PFSK-1 (cell line): ENCODE measurements at regions not wholly inside any gene's neighbourhood (a gene's known extent, or its start where the extent isn't known, plus 50 kb on each side); places are given as distances from the start of the nearest gene placed in this dataset.

ENCODE experiments used
- FOXP2 ChIP-seq: optimal IDR thresholded peaks from 2 replicates; pipeline ENCODE3; 2011; ENCODE audit warnings: borderline replicate concordance, control low read depth, inconsistent platforms; ENCODE audit not compliant: insufficient read depth; ENCODE audit errors: extremely low read length, extremely low read depth
- POLR2AphosphoS5 ChIP-seq: IDR thresholded peaks from 2 replicates; pipeline ENCODE4 v1.6.1; 2012; ENCODE audit warnings: low read depth, mild to moderate bottlenecking, control low read depth, low read length, moderate library complexity
- SIN3A ChIP-seq: IDR thresholded peaks from 2 replicates; pipeline ENCODE4 v1.6.1; 2012; ENCODE audit warnings: mild to moderate bottlenecking, low read length, moderate library complexity, borderline replicate concordance; ENCODE audit not compliant: insufficient read depth
- TAF1 ChIP-seq: IDR thresholded peaks from 2 replicates; pipeline ENCODE4 v1.6.1; 2012; ENCODE audit warnings: low read length, control low read depth, borderline replicate concordance; ENCODE audit not compliant: insufficient read depth
- TF ChIP-seq, protein P1 (sequence below), 2 experiments: IDR thresholded peaks; 2 replicates each; pipeline versions ENCODE4 v1.6.1 to v1.8.0; 2011 to 2012; ENCODE audit warnings: low read depth in 2 of 2, low read length in 2 of 2, control low read depth in 1 of 2, inconsistent platforms in 1 of 2, mild to moderate bottlenecking in 1 of 2, moderate library complexity in 1 of 2; ENCODE audit not compliant: insufficient read depth in 1 of 2

DNA sequence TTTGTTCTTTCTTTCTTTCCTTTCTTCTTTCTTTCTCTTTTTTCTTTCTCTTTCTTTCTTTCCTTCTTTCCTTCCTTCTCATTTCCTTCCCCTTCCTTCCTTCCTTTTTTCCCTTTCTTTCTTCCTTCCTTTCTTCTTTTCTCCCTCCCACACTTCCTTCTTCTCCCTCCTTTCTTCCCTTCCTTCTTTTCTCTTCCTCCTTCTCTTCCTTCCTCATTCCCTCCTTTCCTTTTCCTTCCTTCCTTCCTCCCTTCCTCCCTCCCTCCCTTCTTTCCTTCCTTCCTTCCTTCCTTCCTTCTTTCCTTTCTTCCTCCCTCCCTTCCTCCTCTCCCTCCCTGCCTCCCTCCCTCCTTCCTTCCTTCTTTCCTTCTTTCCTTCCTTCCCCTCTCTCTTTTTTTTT lies 755.7 kb upstream of the GRM7 start:
- TF ChIP-seq POLR2AphosphoS5: no peak
- TF ChIP-seq TAF1: no peak
- no peak for TF ChIP-seq SIN3A
- TF ChIP-seq, protein P1, sequence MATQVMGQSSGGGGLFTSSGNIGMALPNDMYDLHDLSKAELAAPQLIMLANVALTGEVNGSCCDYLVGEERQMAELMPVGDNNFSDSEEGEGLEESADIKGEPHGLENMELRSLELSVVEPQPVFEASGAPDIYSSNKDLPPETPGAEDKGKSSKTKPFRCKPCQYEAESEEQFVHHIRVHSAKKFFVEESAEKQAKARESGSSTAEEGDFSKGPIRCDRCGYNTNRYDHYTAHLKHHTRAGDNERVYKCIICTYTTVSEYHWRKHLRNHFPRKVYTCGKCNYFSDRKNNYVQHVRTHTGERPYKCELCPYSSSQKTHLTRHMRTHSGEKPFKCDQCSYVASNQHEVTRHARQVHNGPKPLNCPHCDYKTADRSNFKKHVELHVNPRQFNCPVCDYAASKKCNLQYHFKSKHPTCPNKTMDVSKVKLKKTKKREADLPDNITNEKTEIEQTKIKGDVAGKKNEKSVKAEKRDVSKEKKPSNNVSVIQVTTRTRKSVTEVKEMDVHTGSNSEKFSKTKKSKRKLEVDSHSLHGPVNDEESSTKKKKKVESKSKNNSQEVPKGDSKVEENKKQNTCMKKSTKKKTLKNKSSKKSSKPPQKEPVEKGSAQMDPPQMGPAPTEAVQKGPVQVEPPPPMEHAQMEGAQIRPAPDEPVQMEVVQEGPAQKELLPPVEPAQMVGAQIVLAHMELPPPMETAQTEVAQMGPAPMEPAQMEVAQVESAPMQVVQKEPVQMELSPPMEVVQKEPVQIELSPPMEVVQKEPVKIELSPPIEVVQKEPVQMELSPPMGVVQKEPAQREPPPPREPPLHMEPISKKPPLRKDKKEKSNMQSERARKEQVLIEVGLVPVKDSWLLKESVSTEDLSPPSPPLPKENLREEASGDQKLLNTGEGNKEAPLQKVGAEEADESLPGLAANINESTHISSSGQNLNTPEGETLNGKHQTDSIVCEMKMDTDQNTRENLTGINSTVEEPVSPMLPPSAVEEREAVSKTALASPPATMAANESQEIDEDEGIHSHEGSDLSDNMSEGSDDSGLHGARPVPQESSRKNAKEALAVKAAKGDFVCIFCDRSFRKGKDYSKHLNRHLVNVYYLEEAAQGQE (IDR thresholded peaks at IDR 0.05; ENCODE audit: insufficient read depth in 1 of 2, low read depth in 2 of 2, low read length in 2 of 2): no peak
- no peak for TF ChIP-seq FOXP2
